ENCODE measurements at regions not wholly inside any gene's neighbourhood (a gene's known extent, or its start where the extent isn't known, plus 50 kb on each side); places are given as distances from the start of the nearest gene placed in this dataset.

- CTCF ChIA-PET: no interaction called here
- TF ChIP-seq CTCF (conservative IDR thresholded peaks at IDR 0.05; ENCODE audit: low read depth): no peak
- no peak for DNase-seq (ENCODE audit: low spot score)
- POLR2A ChIA-PET (ENCODE audit: low non-redundant PET): no interaction called here
- H3K27ac ChIP-seq: no peak overlapping the region
These were observed 93.8 kb downstream of the GPR63 start for GRCh38 chr6:96743496-96743895.

- no peak for DNase-seq (ENCODE audit: low spot score)
- POLR2A ChIA-PET (ENCODE audit: low non-redundant PET): no interaction called here
- TF ChIP-seq CTCF (conservative IDR thresholded peaks at IDR 0.05; ENCODE audit: low read depth): no peak
- H3K27ac ChIP-seq: no peak overlapping the region
- CTCF ChIA-PET: interaction anchor here (0.6 to 0.7 kb wide), 2 partner anchors 1063 to 1495 kb away, joined by 3 to 5 read pairs; no protein-coding TSS in a partner anchor
These were observed 94.6 kb downstream of the GPR63 start for GRCh38 chr6:96742702-96743101.

GRCh38 chr6:96735332-96735731 lies 101.9 kb downstream of the GPR63 start:
- DNase-seq (ENCODE audit: low spot score): no peak
- TF ChIP-seq CTCF (conservative IDR thresholded peaks at IDR 0.05; ENCODE audit: low read depth): no peak
- ChIA-PET CTCF (interaction anchor here (0.6 kb wide), 1 partner anchor 939 kb away, joined by 5 read pairs; no protein-coding TSS in a partner anchor), POLR2A (ENCODE audit: low non-redundant PET) (no interaction called here)
- no peak overlapping the region for H3K27ac ChIP-seq

GRCh38 chr6:96727144-96727543 lies 110.1 kb downstream of the GPR63 start:
- no peak for TF ChIP-seq CTCF (conservative IDR thresholded peaks at IDR 0.05; ENCODE audit: low read depth)
- DNase-seq (ENCODE audit: low spot score): no peak
- CTCF ChIA-PET: no interaction called here

GRCh38 chr6:96725296-96725695 lies 112.0 kb downstream of the GPR63 start:
- no peak for DNase-seq (ENCODE audit: low spot score)
- POLR2A ChIA-PET (ENCODE audit: low non-redundant PET): no interaction called here
- H3K27ac ChIP-seq: no peak overlapping the region
- TF ChIP-seq CTCF (conservative IDR thresholded peaks at IDR 0.05; ENCODE audit: low read depth): no peak
- CTCF ChIA-PET: no interaction called here

More at GRCh38 chr6:96727144-96727543, 110.1 kb downstream of the GPR63 start:
- POLR2A ChIA-PET (ENCODE audit: low non-redundant PET): no interaction called here
- no peak overlapping the region for H3K27ac ChIP-seq

GRCh38 chr6:96724641-96725040 lies 112.6 kb downstream of the GPR63 start:
- no peak for TF ChIP-seq CTCF (conservative IDR thresholded peaks at IDR 0.05; ENCODE audit: low read depth)
- DNase-seq (ENCODE audit: low spot score): no peak
- no peak overlapping the region for H3K27ac ChIP-seq
- ChIA-PET POLR2A (ENCODE audit: low non-redundant PET) (no interaction called here), CTCF (no interaction called here)

GRCh38 chr6:96723362-96723761 lies 113.9 kb downstream of the GPR63 start:
- ChIA-PET CTCF (no interaction called here), POLR2A (ENCODE audit: low non-redundant PET) (no interaction called here)
- DNase-seq (ENCODE audit: low spot score): no peak
- TF ChIP-seq CTCF (conservative IDR thresholded peaks at IDR 0.05; ENCODE audit: low read depth): no peak
- H3K27ac ChIP-seq: no peak overlapping the region
